NT2/D1 (cell line): ENCODE measurements at regions not wholly inside any gene's neighbourhood (a gene's known extent, or its start where the extent isn't known, plus 50 kb on each side); places are given as distances from the start of the nearest gene placed in this dataset.

Experiments
- DNase-seq: peaks from one replicate; pipeline ENCODE4 v3.0.0-alpha.2; 2011; ENCODE audit warnings: low read depth, low spot score
- H3K27me3 ChIP-seq: 2 replicates; pipeline ENCODE4 v1.6.0; 2011; ENCODE audit warnings: mild to moderate bottlenecking; ENCODE audit not compliant: insufficient read length, insufficient read depth
- H3K36me3 ChIP-seq: 2 replicates; pipeline ENCODE4 v1.6.1; 2011; ENCODE audit warnings: mild to moderate bottlenecking, low read length, mixed read lengths; ENCODE audit not compliant: insufficient read depth, insufficient read length
- H3K4me1 ChIP-seq: 2 replicates; pipeline ENCODE4 v1.5.1; 2011; ENCODE audit not compliant: insufficient read depth, insufficient read length
- H3K4me3 ChIP-seq: 2 replicates; pipeline ENCODE4 v1.5.1; 2011; ENCODE audit warnings: low read depth; ENCODE audit not compliant: insufficient read length
- H3K9ac ChIP-seq: 2 replicates; pipeline ENCODE4 v1.6.0; 2011; ENCODE audit warnings: low read depth; ENCODE audit not compliant: insufficient read length
- H3K9me3 ChIP-seq: 2 replicates; pipeline ENCODE4 v1.5.1; 2011; ENCODE audit warnings: mild to moderate bottlenecking, low read length; ENCODE audit not compliant: insufficient read depth
- SUZ12 ChIP-seq: IDR thresholded peaks from 2 replicates; pipeline ENCODE4 v1.6.1; 2011; ENCODE audit not compliant: insufficient read length, insufficient read depth; ENCODE audit errors: extremely low read depth
- YY1 ChIP-seq: IDR thresholded peaks from 2 replicates; pipeline ENCODE4 v1.6.1; 2011; ENCODE audit not compliant: insufficient read length, insufficient read depth
- ZNF274 ChIP-seq: IDR thresholded peaks from 2 replicates; pipeline ENCODE4 v1.6.1; 2011; ENCODE audit warnings: mild to moderate bottlenecking, low read depth, low read length

- H3K4me3 ChIP-seq: no peak overlapping the region
- no peak overlapping the region for H3K9ac ChIP-seq
- no peaks in the 10 kb centered on the region for H3K4me1 ChIP-seq
- H3K27me3 ChIP-seq: no peaks in the 10 kb centered on the region
- H3K9me3 ChIP-seq: no peaks in the 10 kb centered on the region
- no peaks in the 10 kb centered on the region for H3K36me3 ChIP-seq
- no peak for DNase-seq
- TF ChIP-seq YY1: no peak
- no peak for TF ChIP-seq ZNF274
- no peak for TF ChIP-seq SUZ12
Measured at GRCh38 chr4:101451086-101451485, 103.8 kb upstream of the PPP3CA start.

GRCh38 chr4:101441446-101441845 is 94.1 kb upstream of the PPP3CA start:
- no peak overlapping the region for H3K4me3 ChIP-seq
- H3K36me3 ChIP-seq: no peaks in the 10 kb centered on the region
- no peaks in the 10 kb centered on the region for H3K9me3 ChIP-seq
- no peaks in the 10 kb centered on the region for H3K4me1 ChIP-seq
- no peak overlapping the region for H3K9ac ChIP-seq
- no peak for DNase-seq
- TF ChIP-seq SUZ12 (no peak), ZNF274 (no peak), YY1 (no peak)
- H3K27me3 ChIP-seq: no peaks in the 10 kb centered on the region

- H3K9me3 ChIP-seq: no peaks in the 10 kb centered on the region
Measured at GRCh38 chr4:101439926-101440325, 92.6 kb upstream of the PPP3CA start.

GRCh38 chr4:101421386-101421785 is 74.1 kb upstream of the PPP3CA start:
- no peaks in the 10 kb centered on the region for H3K4me1 ChIP-seq
- no peak overlapping the region for H3K9ac ChIP-seq
- no peaks in the 10 kb centered on the region for H3K36me3 ChIP-seq
- TF ChIP-seq ZNF274 (no peak), SUZ12 (no peak), YY1 (no peak)
- DNase-seq: no peak
- H3K9me3 ChIP-seq: no peaks in the 10 kb centered on the region
- no peak overlapping the region for H3K4me3 ChIP-seq
- H3K27me3 ChIP-seq: no peaks in the 10 kb centered on the region

More at GRCh38 chr4:101439926-101440325, 92.6 kb upstream of the PPP3CA start:
- TF ChIP-seq ZNF274: no peak
- no peak for TF ChIP-seq SUZ12
- TF ChIP-seq YY1: no peak
- Histone ChIP-seq H3K4me3 (no peak overlapping the region), H3K36me3 (no peaks in the 10 kb centered on the region), H3K27me3 (no peaks in the 10 kb centered on the region), H3K4me1 (no peaks in the 10 kb centered on the region), H3K9ac (no peak overlapping the region)
- DNase-seq: no peak

GRCh38 chr4:101420661-101421060 is 73.3 kb upstream of the PPP3CA start:
- no peak for DNase-seq
- Histone ChIP-seq H3K4me1 (no peaks in the 10 kb centered on the region), H3K9me3 (no peaks in the 10 kb centered on the region), H3K4me3 (no peak overlapping the region), H3K9ac (no peak overlapping the region), H3K27me3 (no peaks in the 10 kb centered on the region), H3K36me3 (no peaks in the 10 kb centered on the region)
- TF ChIP-seq YY1 (no peak), ZNF274 (no peak)

- H3K9me3 ChIP-seq: no peaks in the 10 kb centered on the region
- no peak overlapping the region for H3K4me3 ChIP-seq
- TF ChIP-seq ZNF274: no peak
- no peak for TF ChIP-seq SUZ12
- no peak for TF ChIP-seq YY1
- no peaks in the 10 kb centered on the region for H3K36me3 ChIP-seq
- no peak for DNase-seq
- H3K27me3 ChIP-seq: no peaks in the 10 kb centered on the region
- no peak overlapping the region for H3K9ac ChIP-seq
- H3K4me1 ChIP-seq: no peaks in the 10 kb centered on the region
Measured at GRCh38 chr4:101419336-101420135, 72.2 kb upstream of the PPP3CA start.

GRCh38 chr4:101418466-101418865 is 71.1 kb upstream of the PPP3CA start:
- no peaks in the 10 kb centered on the region for H3K4me1 ChIP-seq
- no peaks in the 10 kb centered on the region for H3K9me3 ChIP-seq
- no peak overlapping the region for H3K4me3 ChIP-seq
- H3K9ac ChIP-seq: no peak overlapping the region
- DNase-seq: no peak
- no peaks in the 10 kb centered on the region for H3K36me3 ChIP-seq
- H3K27me3 ChIP-seq: no peaks in the 10 kb centered on the region
- TF ChIP-seq ZNF274: no peak
- TF ChIP-seq YY1: no peak
- no peak for TF ChIP-seq SUZ12
